Mucosa of gallbladder (tissue), 1 donor: ENCODE measurements at regions not wholly inside any gene's neighbourhood (a gene's known extent, or its start where the extent isn't known, plus 50 kb on each side); places are given as distances from the start of the nearest gene placed in this dataset.

Experiments used
- DNase-seq: peaks from one replicate; pipeline ENCODE4 v3.0.0-alpha.2; 2020; ENCODE audit warnings: low spot score
- donor health status: DM: no; HTN: no; CAD: no.

DNA sequence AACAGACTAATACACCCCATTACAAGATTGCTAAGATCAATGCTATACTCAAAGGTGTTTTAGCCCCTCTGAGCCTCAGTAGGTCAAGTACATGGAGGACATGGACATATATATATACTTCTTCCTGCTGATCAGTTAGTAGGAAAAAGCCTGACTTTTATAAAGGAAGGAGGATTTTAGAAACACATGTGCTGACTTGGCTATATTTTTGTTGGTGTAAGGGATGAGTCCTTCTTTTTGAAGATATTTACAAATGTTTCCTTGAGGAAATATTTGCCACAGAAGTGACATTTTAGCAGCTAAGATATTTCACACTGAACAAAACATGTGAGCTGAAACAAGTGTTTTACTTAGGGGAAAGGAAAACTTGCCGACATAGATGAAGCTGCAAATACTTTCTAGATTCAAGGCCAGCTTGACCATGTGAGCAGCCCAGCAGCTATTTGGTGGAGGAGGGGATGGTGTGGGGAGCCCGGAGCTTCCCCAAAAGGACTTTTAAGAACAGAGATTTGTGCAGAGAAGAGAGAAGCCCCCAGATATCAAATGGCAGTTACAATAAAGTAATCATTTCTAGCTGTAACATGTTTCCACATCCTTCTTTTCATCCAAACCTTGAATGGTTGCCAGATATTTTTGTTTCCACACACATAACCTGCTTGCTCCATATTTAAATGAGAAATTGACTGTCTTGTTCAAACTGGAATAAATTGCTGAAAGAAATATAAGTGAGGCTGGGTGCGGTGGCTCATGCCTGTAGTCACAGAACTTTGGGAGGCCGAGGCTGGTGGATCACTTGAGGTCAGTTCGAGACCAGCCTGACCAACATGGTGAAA, 111.7 kb upstream of the NR2F2 start:
- no peak for DNase-seq

DNA sequence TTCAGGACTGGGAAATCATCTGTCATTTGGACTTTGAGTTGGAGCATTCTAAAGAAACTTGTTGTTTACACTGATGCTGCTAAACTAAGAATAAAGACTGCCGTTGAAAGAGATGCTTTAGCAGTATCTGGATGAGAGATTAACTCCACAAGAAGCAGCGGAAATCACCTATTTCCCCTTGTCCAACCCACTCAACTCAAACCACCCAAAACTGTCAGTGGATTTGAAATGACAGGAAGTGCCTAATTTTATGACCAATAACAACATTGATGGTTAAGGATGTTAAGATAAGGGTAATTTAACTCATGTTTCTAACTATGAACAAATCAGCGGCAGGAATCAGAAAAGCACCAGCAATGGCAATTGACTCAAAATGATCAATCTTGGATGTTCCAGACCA, 110.8 kb upstream of the NR2F2 start:
- no peak for DNase-seq

DNA sequence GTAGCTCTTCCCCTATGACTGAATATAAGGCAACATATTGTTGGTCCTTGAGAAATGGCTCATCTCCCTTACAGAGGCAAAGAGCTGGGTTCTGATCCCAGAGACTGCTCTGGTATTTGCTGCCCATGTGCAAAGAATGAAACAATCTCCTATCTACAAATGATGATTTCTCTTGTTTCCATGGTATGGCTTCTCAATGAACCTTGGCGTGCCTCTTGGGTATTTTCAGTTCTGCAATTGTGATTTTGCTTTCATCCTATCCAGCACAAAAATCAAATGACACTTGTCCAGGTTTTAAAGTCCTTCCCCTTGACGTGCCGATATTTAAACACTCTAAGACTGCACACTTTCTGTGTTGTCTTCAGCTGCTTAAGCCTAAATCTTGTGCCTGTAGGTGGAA, 109.8 kb upstream of the NR2F2 start:
- no peak for DNase-seq

DNA sequence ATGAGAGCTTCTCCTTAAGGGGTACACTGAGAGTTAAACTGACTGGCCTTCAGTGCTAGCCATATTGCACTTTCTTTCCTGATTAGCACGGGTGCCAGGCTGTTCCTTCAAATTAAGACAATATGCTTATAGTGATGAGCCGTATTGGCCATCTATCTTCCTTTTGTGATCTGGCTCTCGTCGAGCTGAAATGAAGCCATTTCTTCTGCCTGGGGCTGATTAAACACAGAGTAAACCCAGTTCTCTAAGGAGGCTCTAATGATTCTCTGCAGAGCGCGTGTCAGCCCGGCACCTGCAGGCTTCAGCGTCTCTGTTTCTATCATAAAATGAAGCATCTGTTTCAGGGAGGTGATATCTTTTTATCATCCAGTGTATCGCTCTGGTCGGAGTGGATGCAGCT, 107.5 kb upstream of the NR2F2 start:
- DNase-seq, result no peak

DNA sequence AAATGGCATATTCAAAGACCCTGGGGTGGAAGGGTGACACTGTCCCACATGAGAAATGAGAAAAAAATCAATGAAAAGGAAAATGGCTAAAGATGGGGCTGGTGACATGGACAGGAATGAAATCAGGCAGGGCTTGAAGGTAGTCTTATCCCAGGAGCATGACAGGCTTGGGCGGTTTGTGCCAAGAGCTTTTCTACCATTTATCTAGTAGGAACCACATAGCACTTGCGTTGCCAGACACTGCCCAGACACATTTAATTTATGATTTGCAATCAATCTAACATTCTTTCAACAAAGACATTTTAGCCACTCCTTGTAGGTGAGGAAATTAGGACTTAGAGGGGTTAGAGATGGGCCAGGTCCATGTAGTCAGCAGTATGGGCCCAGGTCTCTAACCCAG, 106.6 kb upstream of the NR2F2 start:
- DNase-seq, result no peak

DNA sequence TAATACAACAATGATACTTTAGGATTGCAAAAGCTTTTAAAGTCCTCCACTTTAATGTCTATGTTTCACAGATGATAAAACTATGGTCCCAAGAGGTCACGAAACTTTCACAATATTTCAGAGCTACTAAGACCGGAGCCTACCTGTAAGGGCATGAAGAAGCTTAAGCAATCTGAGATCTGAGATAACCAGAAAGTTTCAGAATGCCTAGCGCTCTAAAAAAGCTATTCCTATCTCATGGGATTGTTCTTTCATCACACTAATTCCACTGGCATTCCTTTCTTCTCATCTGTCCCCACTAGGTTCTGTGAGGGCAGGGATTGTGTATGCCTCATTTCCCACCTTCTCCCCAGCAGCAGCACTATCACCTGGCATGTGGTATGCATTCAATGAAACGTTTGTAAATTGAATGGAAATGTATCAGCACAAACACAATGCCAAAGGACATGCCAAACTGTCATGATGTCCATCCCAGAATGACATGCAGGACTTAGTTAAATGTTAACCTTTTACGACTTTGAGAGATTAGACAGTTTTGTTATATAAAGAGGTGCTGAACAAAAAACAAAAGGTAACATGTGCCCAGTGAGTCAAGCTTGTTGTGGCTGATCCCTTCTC, 104.7 kb upstream of the NR2F2 start:
- no peak for DNase-seq

DNA sequence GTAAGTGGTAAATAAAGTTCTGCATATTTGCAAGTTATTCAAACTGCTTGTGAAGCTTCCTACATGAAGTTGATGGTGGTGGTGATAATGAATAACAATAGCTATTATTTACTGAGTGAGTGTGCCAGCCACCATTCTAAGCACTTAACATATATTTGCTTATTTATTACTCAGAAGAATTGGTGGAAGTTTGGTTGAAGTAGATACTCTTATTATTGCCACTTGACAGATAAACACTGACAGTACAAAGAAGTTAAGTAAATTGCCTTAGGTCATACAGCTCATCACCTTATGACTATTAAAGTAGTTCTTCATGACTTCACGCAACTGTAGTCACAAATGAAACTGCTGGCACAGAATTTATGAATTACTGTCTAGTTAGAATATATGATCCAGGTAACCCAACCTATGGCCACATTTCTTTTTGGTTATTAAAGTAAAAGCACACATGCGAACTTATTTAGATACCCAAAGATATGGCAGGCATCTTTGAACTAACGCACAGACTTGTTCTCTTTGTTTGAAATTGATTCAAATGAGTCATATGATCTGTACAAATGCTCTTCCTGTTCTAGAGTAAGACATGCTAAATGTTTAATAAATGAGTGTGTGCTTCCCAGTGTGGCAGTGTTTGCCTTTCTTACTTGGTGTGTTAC, 99.8 kb upstream of the NR2F2 start:
- no peak for DNase-seq

DNA sequence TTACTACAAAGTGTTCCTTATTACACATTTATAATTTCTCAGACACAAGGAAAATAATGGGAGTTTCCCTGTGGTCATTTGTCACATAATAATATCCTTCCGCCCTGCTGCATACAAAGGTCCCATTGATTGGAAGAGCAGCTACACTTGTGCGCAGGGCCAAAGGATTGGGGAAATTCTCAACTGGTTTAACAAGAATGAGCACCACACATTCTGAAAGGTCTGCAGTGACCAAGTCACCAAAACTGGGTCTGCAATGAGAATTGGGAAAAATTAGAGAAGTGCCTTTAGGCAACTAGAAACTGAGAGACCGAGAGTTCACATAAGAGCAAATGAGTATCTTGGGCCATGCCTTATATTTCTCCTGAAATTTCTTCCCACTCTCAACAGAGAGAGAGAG, 98.2 kb upstream of the NR2F2 start:
- no peak for DNase-seq

DNA sequence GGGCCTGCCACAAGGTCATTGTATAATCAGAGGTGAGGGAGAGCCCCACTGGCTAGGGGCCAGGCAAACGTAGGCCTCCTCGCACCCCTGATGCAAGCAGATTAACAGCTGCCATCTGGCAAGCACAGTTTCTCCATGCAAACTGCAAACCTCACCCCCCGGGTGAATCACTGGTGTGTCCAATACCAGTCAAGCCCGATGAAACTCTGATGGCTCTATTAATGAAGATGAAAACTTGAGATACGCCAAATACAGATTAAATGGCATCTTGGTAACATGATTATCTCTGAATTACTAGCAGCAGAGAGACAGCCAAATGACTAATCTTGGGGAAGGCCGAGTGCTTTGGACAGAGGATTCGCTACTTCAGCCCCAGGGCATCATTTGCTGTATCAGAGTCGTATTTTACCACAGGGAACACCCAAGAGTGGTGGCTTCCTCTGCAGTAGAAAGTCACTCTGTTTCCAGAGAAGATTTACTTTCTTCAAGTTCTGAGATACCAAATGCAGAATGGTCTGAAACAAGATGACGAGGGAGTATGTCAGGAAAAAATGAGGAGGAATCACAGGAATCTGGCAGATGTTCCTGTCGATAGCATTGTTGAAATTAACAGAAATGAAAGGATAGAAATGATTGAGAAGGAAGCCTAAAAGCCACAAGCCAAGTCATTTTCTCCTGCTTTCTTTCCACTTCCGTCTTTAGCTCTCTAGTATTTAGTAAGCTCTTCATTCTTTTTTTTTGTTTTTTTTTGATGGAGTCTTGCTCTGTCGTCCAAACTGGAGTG, 96.2 kb upstream of the NR2F2 start:
- DNase-seq, result no peak

DNA sequence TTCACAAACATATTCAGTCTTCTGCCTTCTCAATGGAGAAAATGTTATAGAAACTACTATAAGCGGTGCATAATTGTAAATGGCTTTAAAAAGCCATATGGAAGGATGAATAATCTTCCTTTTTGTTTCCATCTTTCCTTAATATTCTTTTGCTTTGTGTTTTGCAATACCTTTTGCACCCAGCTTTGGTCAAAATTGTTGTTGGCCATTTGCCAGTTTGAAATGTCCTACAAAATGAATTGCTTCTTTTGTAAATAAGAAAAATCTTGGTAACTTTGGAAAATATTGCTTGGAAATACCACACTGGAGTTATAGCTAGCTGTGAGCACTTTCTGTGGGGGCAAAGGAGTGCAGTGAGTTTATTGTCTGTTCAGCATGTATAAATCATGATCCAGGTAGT, 93.5 kb upstream of the NR2F2 start:
- DNase-seq, result no peak

DNA sequence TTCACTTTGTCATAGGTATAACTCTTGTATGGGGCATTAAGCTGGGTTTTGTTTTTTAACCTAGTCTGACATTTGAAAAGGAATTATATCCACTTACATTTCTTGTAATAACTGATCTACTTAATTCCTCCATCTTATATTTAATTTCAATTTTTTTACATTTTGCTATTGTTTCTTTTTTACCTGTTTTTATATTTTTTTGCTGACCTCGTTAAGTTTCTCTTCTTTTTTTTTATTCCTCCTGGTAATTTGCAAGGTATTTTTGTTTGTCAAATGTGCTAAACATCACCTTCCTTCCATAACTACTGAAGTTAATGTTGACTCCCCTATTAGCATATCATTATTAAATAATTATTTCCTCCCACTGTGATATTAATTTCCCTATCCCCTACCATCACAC, 87.7 kb upstream of the NR2F2 start:
- DNase-seq, result no peak

DNA sequence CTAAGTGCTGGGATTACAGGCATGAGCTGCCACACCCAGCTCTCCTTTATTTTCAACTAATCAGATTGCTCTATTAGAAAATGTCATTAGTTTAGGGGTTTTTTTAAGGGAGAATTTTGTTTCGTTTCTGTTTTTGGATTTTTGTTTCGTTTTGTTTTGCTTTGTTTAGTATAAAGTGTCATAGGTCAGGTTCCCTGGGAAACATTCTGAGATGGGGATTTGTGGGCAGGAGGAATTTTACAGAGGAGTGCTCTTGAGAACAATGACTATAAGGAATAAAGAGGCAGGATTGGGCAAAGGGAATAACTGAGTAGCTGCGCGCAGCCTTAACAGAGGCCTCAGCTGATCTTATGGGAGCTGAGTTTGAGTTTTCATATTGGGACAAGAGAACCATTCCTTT, 86.8 kb upstream of the NR2F2 start:
- no peak for DNase-seq

DNA sequence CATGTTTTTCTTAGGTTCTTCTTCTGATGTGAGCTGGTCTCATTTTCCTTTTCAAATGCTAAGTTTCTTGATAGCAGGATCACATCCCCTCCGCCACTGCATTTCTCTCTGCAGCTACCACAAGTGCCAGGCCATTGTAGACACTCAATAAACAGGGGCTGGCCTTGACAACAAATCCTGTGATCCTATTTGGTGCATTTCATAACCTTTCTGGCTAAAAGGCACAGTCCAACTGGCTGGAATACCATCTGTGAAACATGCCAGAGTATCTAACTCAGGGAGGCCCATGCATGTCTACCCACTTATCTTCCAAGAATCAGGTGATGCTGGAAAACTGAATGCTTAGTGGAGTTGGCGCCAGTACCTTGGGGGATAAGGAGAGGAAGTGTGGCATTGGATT, 85.2 kb upstream of the NR2F2 start:
- no peak for DNase-seq

DNA sequence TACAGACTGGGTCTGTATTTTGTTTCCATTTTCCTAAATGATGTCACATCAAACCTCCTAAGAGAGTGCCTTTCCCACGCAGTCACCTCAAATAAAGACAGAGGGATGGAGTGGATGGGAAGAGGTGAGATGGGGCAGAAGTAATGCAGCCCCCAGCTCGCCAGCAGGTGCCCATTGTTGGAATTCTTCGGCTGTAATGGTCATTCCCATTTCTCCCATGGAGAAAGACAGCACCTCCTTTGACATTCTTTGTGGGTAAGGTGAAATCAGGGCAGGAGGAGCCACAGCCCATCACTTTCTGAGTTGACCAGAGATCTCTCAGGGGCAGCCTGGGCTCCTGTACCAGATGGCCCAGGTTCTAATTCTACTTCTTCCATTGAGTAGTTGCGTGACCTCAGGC, 84.4 kb upstream of the NR2F2 start:
- no peak for DNase-seq

DNA sequence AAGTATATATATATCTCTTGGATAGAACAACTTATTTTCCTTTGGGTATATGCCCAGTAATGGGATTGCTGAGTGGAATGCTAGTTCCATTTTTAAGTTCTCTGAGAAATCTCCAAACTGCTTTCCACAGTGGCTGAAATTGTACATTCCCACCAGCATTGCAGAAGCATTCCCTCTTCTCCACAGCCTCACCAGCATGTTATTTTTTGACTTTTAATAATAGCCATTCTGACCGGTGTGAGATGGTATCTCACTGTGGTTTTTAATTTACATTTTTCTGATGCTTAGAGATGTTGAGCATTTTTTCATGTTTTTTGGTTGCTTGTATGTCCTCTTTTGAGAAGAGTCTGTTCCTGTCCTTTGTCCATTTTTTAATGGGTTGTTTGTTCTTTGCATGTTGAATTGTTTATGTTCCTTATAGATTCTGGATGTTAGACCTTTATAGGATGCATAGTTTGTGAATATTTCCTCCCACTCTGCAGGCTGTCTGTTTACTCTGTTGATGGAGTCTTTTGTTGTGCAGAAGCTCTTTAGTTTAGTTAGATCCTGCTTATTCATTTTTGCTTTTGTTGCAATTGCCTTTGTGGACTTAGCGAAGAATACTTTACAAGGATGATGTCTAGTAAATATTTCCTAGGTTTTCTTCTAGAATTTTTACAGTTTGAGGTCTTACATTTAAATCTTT, 82.7 kb upstream of the NR2F2 start:
- no peak for DNase-seq

DNA sequence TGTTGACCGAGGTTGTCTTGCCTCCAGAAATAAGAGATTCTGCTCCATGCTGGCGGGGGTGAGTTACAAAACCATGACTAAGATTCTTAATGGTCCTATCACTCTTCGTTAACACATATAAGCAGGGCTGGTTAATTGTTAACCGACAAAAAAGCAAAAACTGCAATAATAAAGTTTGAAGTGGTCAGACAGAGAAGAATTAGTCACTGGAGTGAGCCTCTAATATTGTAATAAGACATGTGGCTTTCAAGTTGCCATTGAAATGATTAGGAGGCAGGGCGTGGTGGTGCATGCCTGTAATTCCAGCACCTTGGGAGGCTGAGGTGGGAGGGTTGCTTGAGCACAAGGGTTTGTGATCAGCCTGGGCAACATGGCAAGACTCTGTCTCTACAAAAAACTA, 78.4 kb upstream of the NR2F2 start:
- DNase-seq, result no peak

DNA sequence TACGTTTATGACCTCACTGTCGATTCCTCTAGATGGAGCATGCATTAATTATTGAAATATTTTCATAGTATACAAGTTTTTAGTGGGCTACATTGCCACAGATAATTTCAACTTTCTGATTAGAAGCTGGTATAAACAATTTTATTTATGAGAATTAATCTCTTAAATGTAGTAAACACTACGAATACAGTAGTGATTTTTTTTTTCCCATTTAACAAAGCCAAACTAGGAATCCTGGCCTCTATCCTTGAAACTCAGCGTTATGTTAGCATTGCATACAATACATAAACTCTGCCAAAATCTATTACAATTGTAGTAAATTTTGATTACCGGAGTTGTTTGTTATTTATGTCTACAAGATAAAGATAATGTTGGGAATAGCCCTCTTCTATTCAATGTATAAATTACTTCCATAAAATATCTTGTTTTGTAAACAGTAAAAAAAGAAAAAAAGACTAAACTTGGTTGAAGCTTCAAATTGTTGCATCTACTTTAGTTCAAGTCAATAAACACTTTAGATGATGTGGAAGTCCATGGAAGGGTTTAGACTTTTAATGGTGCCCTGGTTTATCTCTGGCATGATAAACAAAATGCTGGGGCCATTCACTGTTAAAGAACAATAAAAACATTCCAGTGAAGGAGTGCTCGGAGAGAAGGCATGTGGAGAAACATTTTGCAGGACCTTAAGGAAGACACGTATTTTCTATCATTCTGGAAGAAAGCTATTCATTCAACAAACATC, 77.3 kb upstream of the NR2F2 start:
- no peak for DNase-seq

DNA sequence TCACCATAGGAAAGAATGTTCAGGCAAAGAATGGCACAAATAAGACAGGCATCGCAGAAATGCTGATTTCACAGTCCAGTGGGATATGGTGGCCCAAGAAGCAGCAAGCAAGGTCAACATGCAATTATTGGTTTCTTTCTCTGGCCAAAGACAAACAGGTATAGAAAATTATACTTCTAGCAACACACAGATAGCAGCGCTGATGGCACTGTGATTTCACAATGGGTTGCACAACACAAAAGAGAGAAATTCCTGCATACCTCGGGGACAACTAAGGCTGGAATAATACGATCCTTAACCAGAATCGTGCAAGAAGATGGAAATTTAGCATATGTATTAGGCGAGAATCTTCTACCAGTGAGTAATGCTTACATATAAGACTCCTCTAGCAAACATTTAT, 76.3 kb upstream of the NR2F2 start:
- DNase-seq, result no peak

DNA sequence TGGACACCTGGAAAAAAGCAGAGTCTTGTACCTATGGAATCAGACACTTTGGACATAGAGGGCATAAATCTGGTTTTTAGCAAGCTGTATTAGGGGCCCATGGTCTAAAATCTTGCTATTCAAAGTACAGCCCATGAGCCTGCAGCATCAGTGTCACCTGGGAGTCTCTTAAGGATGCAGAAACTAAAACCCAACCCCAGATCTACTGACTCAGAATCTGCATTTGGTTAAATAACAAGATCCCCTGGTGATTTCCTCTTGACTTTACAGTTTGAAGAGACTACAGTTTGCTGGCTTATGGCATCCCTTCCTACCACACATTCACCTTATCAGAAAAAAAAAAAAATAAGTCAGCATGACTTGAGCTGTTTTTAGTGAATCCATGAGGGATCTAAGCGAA, 74.9 kb upstream of the NR2F2 start:
- DNase-seq, result no peak

DNA sequence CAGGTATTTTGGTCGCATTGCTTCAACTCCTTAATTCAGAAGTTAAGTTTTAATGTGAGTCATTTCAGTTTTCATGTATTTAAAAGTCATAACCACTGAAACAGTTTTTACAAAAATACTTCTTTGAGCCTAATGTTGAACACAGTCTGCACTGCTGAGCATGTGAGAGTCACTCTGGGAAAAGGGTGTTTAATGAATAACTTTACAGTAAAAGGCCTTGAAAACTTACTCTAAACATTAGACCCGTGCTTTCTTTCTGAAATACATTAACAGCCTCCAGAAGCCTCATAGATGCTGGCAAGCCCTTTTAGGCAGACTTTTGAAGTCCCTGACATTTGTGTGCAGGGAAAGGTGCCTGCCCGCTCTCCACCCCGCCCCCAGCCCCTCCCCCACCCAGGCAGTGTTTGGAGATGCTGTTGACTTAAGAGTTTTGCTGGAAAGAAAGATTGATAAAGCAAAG, 68.9 kb upstream of the NR2F2 start:
- DNase-seq, result peak; percentile 11

DNA sequence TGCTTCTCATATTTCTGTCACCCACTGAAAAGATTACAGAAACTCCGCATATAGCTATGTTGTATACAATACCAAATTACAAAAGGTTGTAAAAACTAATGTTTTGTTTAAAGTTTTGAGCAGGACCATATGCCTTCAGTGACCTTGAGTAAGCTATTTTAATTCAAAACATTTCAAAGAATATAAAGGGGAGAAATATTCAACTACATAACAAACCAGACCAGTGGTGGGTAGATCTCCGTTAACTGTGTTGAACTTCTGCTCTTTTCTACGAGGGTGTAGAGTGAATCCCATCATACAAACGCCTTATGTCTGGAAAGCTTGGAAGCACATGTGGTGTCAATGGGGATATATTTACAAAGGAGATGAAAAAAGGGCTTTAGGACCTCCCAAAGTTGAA, 68.4 kb upstream of the NR2F2 start:
- no peak for DNase-seq
